ENCODE measurements at regions not wholly inside any gene's neighbourhood (a gene's known extent, or its start where the extent isn't known, plus 50 kb on each side); places are given as distances from the start of the nearest gene placed in this dataset.

- ATAC-seq = no peak
- no peaks in the 10 kb centered on the region for H3K36me3 ChIP-seq (replicated peaks in 1 of 2; ENCODE audit: control insufficient read depth in 1 of 2, insufficient read depth in 2 of 2, low read length in 2 of 2)
- intact Hi-C loops (cut with micrococcal nuclease; ENCODE audit: unreplicated experiment) (no loop called here), in situ Hi-C loops (cut with HindIII; ENCODE audit: extremely low pct_ligation_motif_present, low pct_unique_long_range_greater_than_20kb) (no loop called here)
- FAIRE-seq = no peak
- no peaks in the 10 kb centered on the region for H3K79me2 ChIP-seq (ENCODE audit: insufficient read depth, low read length)
- no peak overlapping the region for H3K27ac ChIP-seq (ENCODE audit: extremely low read length, insufficient read depth, low read length)
- 15% methylated on average over 4 of the region's 4 CpGs for WGBS (ENCODE audit: low lambda C conversion rate)
- no peak overlapping the region for H3K4me2 ChIP-seq (ENCODE audit: low read depth, low read length)
- H3K9me3 ChIP-seq (ENCODE audit: low read length) = peaks cover 59% of the 10 kb centered on the region
- TF ChIP-seq ZNF570 (CRISPR knock-in tag; IDR thresholded peaks at IDR 0.05; ENCODE audit: borderline replicate concordance) (no peak), ZNF770 (CRISPR knock-in tag; IDR thresholded peaks at IDR 0.05) (no peak), GLMP (CRISPR knock-in tag; IDR thresholded peaks at IDR 0.05; ENCODE audit: borderline replicate concordance) (no peak), HDAC1 (CRISPR knock-in tag; IDR thresholded peaks at IDR 0.05) (no peak), ETV5 (CRISPR knock-in tag; IDR thresholded peaks at IDR 0.05; ENCODE audit: borderline replicate concordance) (no peak)
- H3K4me3 ChIP-seq (replicated peaks in 1 of 3; ENCODE audit: insufficient read depth in 1 of 3, low read depth in 2 of 3, low read length in 3 of 3) = no peak overlapping the region
- no TSS peak for BruUV-seq (replicated peaks)
- POLR2A ChIA-PET = no interaction called here
- no peaks in the 10 kb centered on the region for H3K4me1 ChIP-seq (ENCODE audit: insufficient read depth, low read length)
- H4K20me1 ChIP-seq (ENCODE audit: insufficient read depth, low read length) = no peaks in the 10 kb centered on the region
- DNase-seq (ENCODE audit: low spot score) = no peak
- CTCF ChIA-PET (ENCODE audit: low intra/inter-chr PET ratio, low total read pairs) = no interaction called here
- H3K27me3 ChIP-seq (ENCODE audit: control insufficient read depth in 1 of 2, insufficient read depth in 2 of 2, low read length in 2 of 2) = no peaks in the 10 kb centered on the region
- no peak overlapping the region for H3K9ac ChIP-seq (ENCODE audit: insufficient read depth, low read depth, low read length)
- no peak overlapping the region for H2AFZ ChIP-seq (ENCODE audit: low read length)
Observed at GRCh38 chr6:164337925-164338397, 923.4 kb downstream of the QKI start.

Measured in HepG2 (cell line).